ENCODE measurements at regions not wholly inside any gene's neighbourhood (a gene's known extent, or its start where the extent isn't known, plus 50 kb on each side); places are given as distances from the start of the nearest gene placed in this dataset.
A peak's percentile ranks its signal among the peaks of the same experiment; 100 is the strongest.

- no peak for DNase-seq
- H3K27ac Mint-ChIP-seq: no peak overlapping the region
These were observed 74.3 kb downstream of the RGS12 start for GRCh38 chr4:3366893-3367775.

DNA sequence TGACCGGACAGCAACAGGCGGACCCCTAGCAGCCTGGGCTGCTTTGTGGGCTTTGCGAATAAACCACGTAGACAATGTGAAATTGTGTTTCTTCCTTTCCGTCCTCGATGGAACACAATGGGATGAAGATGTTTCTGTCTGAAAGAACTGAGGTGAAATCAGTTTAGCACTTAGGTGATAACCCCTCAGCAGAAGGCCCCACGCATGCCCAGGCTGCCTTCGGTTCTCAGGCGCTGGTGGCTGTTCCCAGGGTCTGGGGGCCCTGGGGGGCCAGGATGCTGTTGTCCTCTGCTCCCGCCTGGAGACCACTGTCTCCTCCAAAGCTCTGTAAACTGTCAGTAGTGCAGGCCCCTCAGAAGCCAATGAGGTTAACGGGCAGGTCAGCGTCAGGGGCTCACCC is 73.9 kb upstream of the HGFAC start:
- Mint-ChIP-seq H3K4me1 (ENCODE audit: low read depth) (peaks cover 40% of the 10 kb centered on the region), H3K27ac (no peak overlapping the region)
- no peak for DNase-seq

More at GRCh38 chr4:3366893-3367775, 74.3 kb downstream of the RGS12 start:
- ATAC-seq (replicated peaks in 1 of 2): no peak
- Mint-ChIP-seq H3K4me3 (no peak overlapping the region), H3K36me3 (ENCODE audit: insufficient read depth in 2 of 2) (no peaks in the 10 kb centered on the region), H3K4me1 (ENCODE audit: low read depth) (peaks cover 47% of the 10 kb centered on the region), H3K27me3 (ENCODE audit: low read depth) (peaks cover 32% of the 10 kb centered on the region), H3K9me3 (no peaks in the 10 kb centered on the region)

GRCh38 chr4:3368334-3368733 is 73.4 kb upstream of the HGFAC start:
- no peak overlapping the region for H3K27ac Mint-ChIP-seq

More for the DNA sequence above, 73.9 kb upstream of the HGFAC start:
- Mint-ChIP-seq H3K36me3 (ENCODE audit: insufficient read depth in 2 of 2) (no peaks in the 10 kb centered on the region), H3K27me3 (ENCODE audit: low read depth) (peaks cover 32% of the 10 kb centered on the region), H3K9me3 (no peaks in the 10 kb centered on the region), H3K4me3 (no peak overlapping the region)
- no peak for ATAC-seq (replicated peaks in 1 of 2)

DNA sequence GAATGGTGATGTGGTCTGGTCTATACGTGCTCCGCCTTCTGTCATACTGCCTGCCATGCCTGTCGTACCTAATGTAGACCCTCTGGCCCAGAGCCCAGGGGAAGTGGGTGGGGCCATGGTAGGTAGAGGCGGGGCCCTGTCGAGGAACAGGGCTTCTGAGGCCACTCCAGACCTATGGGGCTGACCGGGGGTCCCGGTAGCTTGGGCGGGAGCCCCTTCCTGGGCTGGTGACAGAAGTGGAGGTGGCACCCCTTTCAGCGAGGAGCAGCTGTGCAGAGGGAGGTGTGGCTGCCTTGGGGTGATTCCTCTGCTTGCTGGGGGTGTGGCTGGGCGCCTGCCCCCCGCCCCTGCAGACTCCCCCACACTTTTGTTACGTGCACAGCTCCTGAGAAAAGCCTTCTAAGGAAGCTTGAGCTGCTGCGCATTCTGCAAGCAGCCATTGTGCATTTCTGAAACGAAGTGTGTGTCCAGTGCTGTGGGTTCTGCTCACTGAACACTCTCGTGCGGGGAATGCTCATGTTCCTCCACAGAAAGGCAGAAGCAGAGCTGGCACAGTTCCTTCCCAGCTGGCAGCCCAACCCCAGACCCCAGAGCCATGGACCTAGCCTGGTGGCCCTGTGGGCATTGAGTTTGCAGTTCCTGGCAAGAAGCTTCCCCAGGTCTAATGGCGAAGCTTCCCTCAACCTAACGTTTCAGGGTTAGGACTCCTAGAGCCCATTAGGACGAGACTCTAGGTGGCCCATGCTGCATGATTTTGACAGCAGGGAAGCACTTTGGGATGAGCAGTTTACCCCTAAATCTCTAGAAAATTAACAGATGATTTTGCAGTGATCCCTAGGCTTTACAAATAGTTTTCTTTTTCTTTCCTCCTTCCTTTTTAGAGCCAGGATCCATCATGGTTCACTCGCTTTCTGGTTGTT is 72.7 kb upstream of the HGFAC start:
- peak in 1 of 2 donors; percentile 12 for ATAC-seq (replicated peaks in 1 of 2)
- H3K4me3 Mint-ChIP-seq: peak overlapping the region; percentile 71 to 85
- no peaks in the 10 kb centered on the region for H3K9me3 Mint-ChIP-seq
- peaks cover 32% of the 10 kb centered on the region for H3K27me3 Mint-ChIP-seq (ENCODE audit: low read depth)
- peaks cover 34% of the 10 kb centered on the region for H3K4me1 Mint-ChIP-seq (ENCODE audit: low read depth)
- no peak for DNase-seq
- H3K36me3 Mint-ChIP-seq (ENCODE audit: insufficient read depth in 2 of 2): no peaks in the 10 kb centered on the region
- no peak overlapping the region for H3K27ac Mint-ChIP-seq

More at GRCh38 chr4:3368334-3368733, 73.4 kb upstream of the HGFAC start:
- ATAC-seq (replicated peaks in 1 of 2) (no peak), DNase-seq (no peak)
- Mint-ChIP-seq H3K27me3 (ENCODE audit: low read depth) (peaks cover 32% of the 10 kb centered on the region), H3K4me1 (ENCODE audit: low read depth) (peaks cover 35% of the 10 kb centered on the region), H3K9me3 (no peaks in the 10 kb centered on the region), H3K4me3 (no peak overlapping the region), H3K36me3 (ENCODE audit: insufficient read depth in 2 of 2) (no peaks in the 10 kb centered on the region)

GRCh38 chr4:3369781-3370674 is 71.7 kb upstream of the HGFAC start:
- DNase-seq: peak; percentile 16 to 42
- Mint-ChIP-seq H3K27me3 (ENCODE audit: low read depth) (peaks cover 32% of the 10 kb centered on the region), H3K27ac (peak overlapping the region; percentile 17), H3K9me3 (no peaks in the 10 kb centered on the region), H3K36me3 (ENCODE audit: insufficient read depth in 2 of 2) (no peaks in the 10 kb centered on the region), H3K4me1 (ENCODE audit: low read depth) (peaks cover 34% of the 10 kb centered on the region), H3K4me3 (peak overlapping the region; percentile 71 to 85)
- peak; percentile 67 to 79 for ATAC-seq (replicated peaks in 1 of 2)

- no peak for DNase-seq
- Mint-ChIP-seq H3K27me3 (ENCODE audit: low read depth) (peaks cover 32% of the 10 kb centered on the region), H3K9me3 (no peaks in the 10 kb centered on the region), H3K36me3 (ENCODE audit: insufficient read depth in 2 of 2) (no peaks in the 10 kb centered on the region), H3K4me1 (ENCODE audit: low read depth) (peaks cover 34% of the 10 kb centered on the region), H3K4me3 (no peak overlapping the region), H3K27ac (no peak overlapping the region)
- ATAC-seq (replicated peaks in 1 of 2): no peak
These were observed 70.5 kb upstream of the HGFAC start for GRCh38 chr4:3371033-3372001.

GRCh38 chr4:3372264-3372932 is 69.4 kb upstream of the HGFAC start:
- Mint-ChIP-seq H3K4me3 (peak overlapping the region in 1 of 2 donors; percentile 11), H3K36me3 (ENCODE audit: insufficient read depth in 2 of 2) (no peaks in the 10 kb centered on the region), H3K27ac (no peak overlapping the region), H3K27me3 (ENCODE audit: low read depth) (peaks cover 32% of the 10 kb centered on the region), H3K4me1 (ENCODE audit: low read depth) (peaks cover 34% of the 10 kb centered on the region), H3K9me3 (no peaks in the 10 kb centered on the region)
- ATAC-seq (replicated peaks in 1 of 2) (no peak), DNase-seq (no peak)

GRCh38 chr4:3372933-3373465 is 68.8 kb upstream of the HGFAC start:
- H3K36me3 Mint-ChIP-seq (ENCODE audit: insufficient read depth in 2 of 2): no peaks in the 10 kb centered on the region
- peaks cover 32% of the 10 kb centered on the region for H3K27me3 Mint-ChIP-seq (ENCODE audit: low read depth)
- DNase-seq (no peak), ATAC-seq (replicated peaks in 1 of 2) (peak; percentile 26 to 34)
- peaks cover 34% of the 10 kb centered on the region for H3K4me1 Mint-ChIP-seq (ENCODE audit: low read depth)
- no peaks in the 10 kb centered on the region for H3K9me3 Mint-ChIP-seq
- H3K27ac Mint-ChIP-seq: no peak overlapping the region
- peak overlapping the region in 1 of 2 donors; percentile 11 for H3K4me3 Mint-ChIP-seq

GRCh38 chr4:3373468-3373867 is 68.3 kb upstream of the HGFAC start:
- DNase-seq: no peak
- Mint-ChIP-seq H3K36me3 (ENCODE audit: insufficient read depth in 2 of 2) (peaks cover 0 to under 1% of the 10 kb centered on the region in 2 donors), H3K27me3 (ENCODE audit: low read depth) (peaks cover 27% of the 10 kb centered on the region), H3K4me3 (no peak overlapping the region), H3K4me1 (ENCODE audit: low read depth) (peaks cover 30% of the 10 kb centered on the region), H3K9me3 (peaks cover 0 to under 1% of the 10 kb centered on the region in 2 donors), H3K27ac (no peak overlapping the region)
- ATAC-seq (replicated peaks in 1 of 2): no peak

- Mint-ChIP-seq H3K9me3 (peaks cover 5 to 6% of the 10 kb centered on the region in 2 donors), H3K36me3 (ENCODE audit: insufficient read depth in 2 of 2) (peaks cover 0 to 5% of the 10 kb centered on the region in 2 donors), H3K4me3 (no peak overlapping the region), H3K4me1 (ENCODE audit: low read depth) (peaks cover 23% of the 10 kb centered on the region), H3K27ac (no peak overlapping the region), H3K27me3 (ENCODE audit: low read depth) (peaks cover 27% of the 10 kb centered on the region)
- DNase-seq (no peak), ATAC-seq (replicated peaks in 1 of 2) (no peak)
These were observed 67.6 kb upstream of the HGFAC start for GRCh38 chr4:3374011-3374645.
